Mesendoderm (in vitro differentiated cells): ENCODE measurements at regions not wholly inside any gene's neighbourhood (a gene's known extent, or its start where the extent isn't known, plus 50 kb on each side); places are given as distances from the start of the nearest gene placed in this dataset.

Source experiments
- DNase-seq: peaks from one replicate; pipeline ENCODE4 v3.0.0; 2013
- H2AK5ac ChIP-seq: 2 replicates; pipeline ENCODE4 v1.6.1; 2013; ENCODE audit warnings: low read length, inconsistent platforms
- H2BK120ac ChIP-seq: 2 replicates; pipeline ENCODE4 v1.6.1; 2013; ENCODE audit warnings: low read depth, mild to moderate bottlenecking, low read length, moderate library complexity, mixed read lengths
- H2BK15ac ChIP-seq: replicated peaks from 2 replicates; pipeline ENCODE4 v1.6.1; 2013; ENCODE audit warnings: low read depth, mild to moderate bottlenecking, moderate library complexity
- H2BK5ac ChIP-seq: 2 replicates; pipeline ENCODE4 v1.6.1; 2013; ENCODE audit warnings: low read length, inconsistent platforms
- H3K18ac ChIP-seq: 2 replicates; pipeline ENCODE4 v1.6.1; 2013; ENCODE audit warnings: mild to moderate bottlenecking, low read length, mixed read lengths
- H3K23ac ChIP-seq: one replicate; pipeline ENCODE4 v1.6.1; 2013; ENCODE audit warnings: low read length
- H3K27ac ChIP-seq: 2 replicates; pipeline ENCODE4 v1.5.1; 2013; ENCODE audit warnings: low read depth, mild to moderate bottlenecking, inconsistent platforms, low read length, moderate library complexity
- H3K27me3 ChIP-seq: 2 replicates; pipeline ENCODE4 v1.6.1; 2013; ENCODE audit warnings: low read length, control low read depth, mild to moderate bottlenecking, inconsistent platforms; ENCODE audit not compliant: insufficient read depth, poor library complexity
- H3K36me3 ChIP-seq: 2 replicates; pipeline ENCODE4 v1.6.1; 2013; ENCODE audit warnings: low read length, inconsistent platforms; ENCODE audit not compliant: control insufficient read depth, insufficient read depth
- H3K4ac ChIP-seq: one replicate; pipeline ENCODE4 v1.6.1; 2013; ENCODE audit warnings: low read depth, mild to moderate bottlenecking, low read length, moderate library complexity
- H3K4me1 ChIP-seq: 2 replicates; pipeline ENCODE4 v1.6.1; 2013; ENCODE audit warnings: low read depth, low read length, inconsistent platforms; ENCODE audit not compliant: control insufficient read depth
- H3K4me2 ChIP-seq: 2 replicates; pipeline ENCODE4 v1.6.1; 2013; ENCODE audit warnings: low read length
- H3K4me3 ChIP-seq: 2 replicates; pipeline ENCODE4 v1.5.1; 2013; ENCODE audit warnings: mild to moderate bottlenecking, low read length
- H3K56ac ChIP-seq: one replicate; pipeline ENCODE4 v1.6.1; 2013; ENCODE audit warnings: low read length
- H3K79me1 ChIP-seq: 2 replicates; pipeline ENCODE4 v1.6.1; 2013; ENCODE audit warnings: low read length, inconsistent platforms
- H3K79me2 ChIP-seq: 2 replicates; pipeline ENCODE4 v1.6.1; 2013; ENCODE audit warnings: mild to moderate bottlenecking, low read length; ENCODE audit not compliant: control insufficient read depth, insufficient read depth
- H3K9ac ChIP-seq: 2 replicates; pipeline ENCODE4 v1.6.1; 2013; ENCODE audit warnings: low read length, inconsistent platforms
- H4K5ac ChIP-seq: one replicate; pipeline ENCODE4 v1.6.1; 2013; ENCODE audit warnings: low read length
- H4K8ac ChIP-seq: one replicate; pipeline ENCODE4 v1.6.1; 2013; ENCODE audit warnings: low read depth, mild to moderate bottlenecking, control low read depth, low read length, moderate library complexity
- WGBS: extraction: QIAGEN DNeasy Blood & Tissue Kit; methylation state at CpG from one replicate; pipeline ENCODE4 v1.1.7; 2013; ENCODE audit warnings: low lambda C conversion rate, missing lambda C conversion rate; ENCODE audit not compliant: insufficient coverage; ENCODE audit errors: extremely low coverage; 5-methylcytosine and 5-hydroxymethylcytosine counted together

- H2BK120ac ChIP-seq = no peak overlapping the region
- H3K4ac ChIP-seq = no peak overlapping the region
- no peak overlapping the region for H3K4me2 ChIP-seq
- no peak overlapping the region for H3K56ac ChIP-seq
- no peak for DNase-seq
- H4K8ac ChIP-seq = no peak overlapping the region
- H3K23ac ChIP-seq = no peak overlapping the region
- no peaks in the 10 kb centered on the region for H3K27me3 ChIP-seq
- H3K79me2 ChIP-seq = no peaks in the 10 kb centered on the region
- H3K4me3 ChIP-seq = no peak overlapping the region
- no peaks in the 10 kb centered on the region for H3K4me1 ChIP-seq
- H2BK5ac ChIP-seq = no peak overlapping the region
- H2BK15ac ChIP-seq = no peak overlapping the region
- no peaks in the 10 kb centered on the region for H3K79me1 ChIP-seq
- no peak overlapping the region for H2AK5ac ChIP-seq
- H4K5ac ChIP-seq = no peak overlapping the region
- no peak overlapping the region for H3K27ac ChIP-seq
- no peak overlapping the region for H3K9ac ChIP-seq
- H3K36me3 ChIP-seq = no peaks in the 10 kb centered on the region
- no peak overlapping the region for H3K18ac ChIP-seq
- WGBS = no CpG with 5 or more reads among the region's 13 CpGs
These were observed 183.7 kb downstream of the TEX29 start for GRCh38 chr13:111503905-111504695.

DNA sequence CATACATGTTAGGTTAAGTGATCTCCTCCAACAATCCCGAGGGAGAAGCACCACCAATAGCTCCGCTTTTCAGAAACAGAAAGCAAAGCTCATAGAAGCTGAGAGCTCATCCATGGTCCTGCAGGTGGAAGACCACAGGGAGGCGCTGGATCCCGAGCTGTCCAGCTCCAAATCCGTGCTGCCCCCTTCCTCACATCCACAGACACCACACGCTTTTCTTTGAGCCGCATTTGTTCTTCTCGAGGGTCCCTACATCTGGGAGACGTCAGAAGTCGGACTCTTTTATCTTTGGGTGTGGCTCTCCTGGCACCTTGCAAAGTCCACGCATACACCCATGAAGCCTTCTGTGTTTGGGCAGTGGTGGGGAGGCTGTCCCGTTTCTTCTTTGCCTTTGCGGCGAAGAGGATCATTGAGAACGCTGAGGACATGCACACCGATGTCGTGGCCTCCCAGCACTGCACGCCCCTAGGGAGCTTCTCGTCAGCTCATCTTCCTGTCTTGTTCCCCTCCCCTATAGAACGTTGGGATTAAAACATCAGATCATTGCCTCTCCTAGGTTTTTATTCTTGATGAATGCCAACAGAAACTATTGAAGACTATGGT lies 184.8 kb downstream of the TEX29 start:
- Histone ChIP-seq H2AK5ac (no peak overlapping the region), H3K9ac (no peak overlapping the region), H3K4me2 (no peak overlapping the region), H3K56ac (no peak overlapping the region), H3K4ac (no peak overlapping the region), H3K18ac (no peak overlapping the region), H3K36me3 (no peaks in the 10 kb centered on the region), H3K79me2 (no peaks in the 10 kb centered on the region), H3K4me3 (no peak overlapping the region), H4K8ac (no peak overlapping the region), H3K4me1 (no peaks in the 10 kb centered on the region), H2BK5ac (no peak overlapping the region), H3K27ac (no peak overlapping the region), H4K5ac (no peak overlapping the region), H2BK15ac (no peak overlapping the region), H3K27me3 (no peaks in the 10 kb centered on the region), H3K79me1 (no peaks in the 10 kb centered on the region), H3K23ac (no peak overlapping the region), H2BK120ac (no peak overlapping the region)
- no CpG with 5 or more reads among the region's 20 CpGs for WGBS
- peak; percentile 80 for DNase-seq

- DNase-seq = no peak
- no peak overlapping the region for H3K4me2 ChIP-seq
- H3K79me1 ChIP-seq = no peaks in the 10 kb centered on the region
- H3K4ac ChIP-seq = no peak overlapping the region
- no peaks in the 10 kb centered on the region for H3K36me3 ChIP-seq
- H3K27ac ChIP-seq = no peak overlapping the region
- no peaks in the 10 kb centered on the region for H3K27me3 ChIP-seq
- H3K9ac ChIP-seq = no peak overlapping the region
- H3K79me2 ChIP-seq = no peaks in the 10 kb centered on the region
- no peak overlapping the region for H3K4me3 ChIP-seq
- no peak overlapping the region for H3K18ac ChIP-seq
- no peak overlapping the region for H4K5ac ChIP-seq
- no peak overlapping the region for H3K56ac ChIP-seq
- no CpG with 5 or more reads among the region's 6 CpGs for WGBS
- no peak overlapping the region for H3K23ac ChIP-seq
- H2BK5ac ChIP-seq = no peak overlapping the region
- H4K8ac ChIP-seq = no peak overlapping the region
- H2AK5ac ChIP-seq = no peak overlapping the region
- H3K4me1 ChIP-seq = no peaks in the 10 kb centered on the region
- H2BK15ac ChIP-seq = no peak overlapping the region
- no peak overlapping the region for H2BK120ac ChIP-seq
These were observed 185.7 kb downstream of the TEX29 start for GRCh38 chr13:111506125-111506524.

DNA sequence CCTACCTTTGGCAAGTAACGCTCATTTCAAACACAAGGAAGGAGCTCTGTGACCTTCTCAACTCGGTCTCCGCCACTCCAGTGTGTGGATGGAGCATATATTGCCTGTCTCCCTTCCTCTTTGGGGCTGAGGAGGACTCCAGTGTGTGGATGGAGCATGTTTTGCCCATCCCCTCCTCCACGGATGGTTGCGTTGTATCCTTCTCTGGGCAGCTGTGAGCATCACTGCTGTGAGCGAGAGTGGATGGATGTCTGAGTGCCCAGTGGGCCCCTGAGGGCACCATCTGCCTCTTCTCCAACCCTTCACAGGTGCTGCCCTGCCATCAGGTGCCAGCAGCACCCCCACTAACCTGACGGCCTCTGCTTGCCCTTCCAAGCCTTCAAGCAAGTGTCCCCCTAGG lies 186.2 kb downstream of the TEX29 start:
- no peak overlapping the region for H3K56ac ChIP-seq
- no peak overlapping the region for H2BK15ac ChIP-seq
- no peak overlapping the region for H3K18ac ChIP-seq
- H3K4me3 ChIP-seq = no peak overlapping the region
- H3K27me3 ChIP-seq = no peaks in the 10 kb centered on the region
- H3K23ac ChIP-seq = no peak overlapping the region
- no peak overlapping the region for H2BK120ac ChIP-seq
- no peak for DNase-seq
- no peak overlapping the region for H4K8ac ChIP-seq
- no peak overlapping the region for H3K4ac ChIP-seq
- H3K9ac ChIP-seq = no peak overlapping the region
- H3K4me2 ChIP-seq = no peak overlapping the region
- H3K79me1 ChIP-seq = no peaks in the 10 kb centered on the region
- no peak overlapping the region for H2AK5ac ChIP-seq
- no peak overlapping the region for H2BK5ac ChIP-seq
- H3K36me3 ChIP-seq = no peaks in the 10 kb centered on the region
- H4K5ac ChIP-seq = no peak overlapping the region
- no CpG with 5 or more reads among the region's 7 CpGs for WGBS
- no peaks in the 10 kb centered on the region for H3K79me2 ChIP-seq
- H3K27ac ChIP-seq = no peak overlapping the region
- H3K4me1 ChIP-seq = no peaks in the 10 kb centered on the region

GRCh38 chr13:111508164-111508870 lies 187.9 kb downstream of the TEX29 start:
- Histone ChIP-seq H4K5ac (no peak overlapping the region), H4K8ac (no peak overlapping the region), H3K4me1 (no peaks in the 10 kb centered on the region), H3K36me3 (no peaks in the 10 kb centered on the region), H2BK120ac (no peak overlapping the region), H3K18ac (no peak overlapping the region), H3K27ac (no peak overlapping the region), H3K9ac (no peak overlapping the region), H3K4ac (no peak overlapping the region), H2BK15ac (no peak overlapping the region), H3K27me3 (no peaks in the 10 kb centered on the region), H2BK5ac (no peak overlapping the region), H3K4me3 (no peak overlapping the region), H3K56ac (no peak overlapping the region), H3K79me1 (no peaks in the 10 kb centered on the region), H3K23ac (no peak overlapping the region), H3K4me2 (no peak overlapping the region), H3K79me2 (no peaks in the 10 kb centered on the region), H2AK5ac (no peak overlapping the region)
- DNase-seq = no peak
- no CpG with 5 or more reads among the region's 21 CpGs for WGBS
